GM18870 (cell line): ENCODE measurements at regions not wholly inside any gene's neighbourhood (a gene's known extent, or its start where the extent isn't known, plus 50 kb on each side); places are given as distances from the start of the nearest gene placed in this dataset.

Experiments
- ATAC-seq: cut with Tn5 transposase; IDR thresholded peaks from one replicate; pipeline ENCODE4 v1.9.1; 2021; ENCODE audit warnings: moderate library complexity; ENCODE audit not compliant: unreplicated experiment

DNA sequence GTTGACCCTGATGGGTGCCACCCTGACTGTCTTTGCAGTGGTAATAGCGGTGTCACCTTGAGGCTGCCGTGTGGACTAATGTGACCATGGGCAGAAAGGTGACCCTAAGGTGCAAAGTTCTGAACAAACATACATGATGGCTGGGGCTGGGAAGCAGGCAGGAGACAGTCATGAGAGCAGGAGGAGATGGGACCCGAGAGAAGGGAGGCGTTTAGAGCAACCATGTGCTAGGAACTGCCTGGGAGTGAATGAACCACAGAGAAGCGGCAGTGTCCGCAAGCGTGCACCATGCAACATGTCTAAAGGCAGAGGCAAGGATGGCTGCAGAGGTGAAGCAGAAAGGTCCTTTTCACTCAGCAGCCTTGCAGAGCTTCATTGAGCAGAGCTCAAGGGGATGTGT is 113.1 kb upstream of the GDF10 start:
- ATAC-seq = no peak

DNA sequence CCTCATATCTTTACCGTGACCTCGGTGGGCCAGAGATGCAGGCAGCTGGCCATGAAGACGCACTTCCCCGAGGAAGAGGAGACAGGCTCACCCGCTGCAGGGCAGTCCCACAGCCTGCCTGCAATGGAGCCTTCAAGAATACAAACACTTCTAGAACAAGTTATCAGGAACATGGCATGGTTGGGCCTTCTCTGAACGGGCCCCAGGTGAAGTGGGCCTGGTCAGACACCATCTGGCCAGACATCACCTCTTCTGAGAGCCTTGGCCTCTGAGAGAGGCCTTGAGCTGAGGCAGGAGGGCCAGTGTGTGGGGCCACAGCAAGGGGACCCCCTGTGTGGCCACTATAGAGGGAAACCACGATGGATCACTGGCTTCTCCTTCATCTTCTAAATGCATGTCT is 112.4 kb upstream of the GDF10 start:
- no peak for ATAC-seq

DNA sequence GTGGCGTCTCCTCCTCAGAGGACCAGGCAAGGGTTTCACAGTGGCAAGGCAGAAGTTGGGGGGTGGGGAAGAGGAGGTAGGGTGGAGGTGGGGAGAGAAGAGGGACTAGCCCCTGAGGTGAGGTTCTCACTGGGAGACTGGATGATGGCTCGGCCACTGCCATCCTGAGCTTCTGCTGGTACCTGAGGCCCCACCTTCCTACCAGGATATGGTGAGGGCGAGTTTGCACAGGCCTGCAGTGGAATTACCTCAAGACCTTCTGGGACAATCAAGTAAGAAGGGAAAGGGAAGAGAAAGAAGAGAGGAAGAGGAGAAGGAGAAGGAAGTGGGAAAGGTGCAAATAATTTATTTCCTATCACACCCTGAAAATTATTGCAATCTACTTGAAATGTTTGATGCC is 111.8 kb upstream of the GDF10 start:
- no peak for ATAC-seq

DNA sequence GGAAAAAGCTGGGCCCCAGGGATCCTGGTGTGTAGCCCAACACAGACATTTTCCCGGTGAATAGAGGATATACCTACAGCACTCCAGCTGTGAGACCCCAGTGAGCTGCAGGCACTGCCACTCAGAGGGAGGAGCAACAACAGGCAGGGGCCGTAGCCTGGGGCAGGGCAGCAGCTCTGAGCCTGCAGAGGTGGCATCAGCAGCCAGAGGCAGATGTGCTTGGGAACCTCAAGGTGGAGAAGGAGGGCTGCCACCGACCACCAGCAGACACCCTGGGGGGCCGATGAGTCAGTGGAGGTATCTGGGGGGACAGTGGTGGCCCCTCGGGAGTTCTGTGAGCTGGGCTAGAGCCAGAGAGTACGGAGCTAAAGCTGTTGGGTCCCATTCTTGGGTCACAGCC is 110.2 kb upstream of the GDF10 start:
- ATAC-seq = no peak

DNA sequence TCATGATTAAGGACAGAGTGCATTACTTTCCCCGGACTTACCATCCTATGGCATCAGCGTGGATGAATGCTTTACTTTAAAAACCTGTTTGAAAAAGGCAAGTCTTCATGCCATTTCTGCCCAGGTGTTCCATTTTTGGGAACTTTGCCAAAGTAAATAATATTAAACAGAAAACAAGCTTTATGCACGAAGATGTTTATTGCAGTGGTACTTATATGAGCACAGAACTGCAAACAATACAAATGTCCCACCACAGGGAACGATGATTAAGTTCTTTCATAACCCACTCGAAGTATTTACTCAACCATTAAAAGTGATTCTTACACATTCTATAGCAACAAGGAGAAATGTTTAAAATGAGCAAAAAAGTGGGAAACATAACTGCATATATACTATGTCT is 109.7 kb upstream of the GDF10 start:
- no peak for ATAC-seq

DNA sequence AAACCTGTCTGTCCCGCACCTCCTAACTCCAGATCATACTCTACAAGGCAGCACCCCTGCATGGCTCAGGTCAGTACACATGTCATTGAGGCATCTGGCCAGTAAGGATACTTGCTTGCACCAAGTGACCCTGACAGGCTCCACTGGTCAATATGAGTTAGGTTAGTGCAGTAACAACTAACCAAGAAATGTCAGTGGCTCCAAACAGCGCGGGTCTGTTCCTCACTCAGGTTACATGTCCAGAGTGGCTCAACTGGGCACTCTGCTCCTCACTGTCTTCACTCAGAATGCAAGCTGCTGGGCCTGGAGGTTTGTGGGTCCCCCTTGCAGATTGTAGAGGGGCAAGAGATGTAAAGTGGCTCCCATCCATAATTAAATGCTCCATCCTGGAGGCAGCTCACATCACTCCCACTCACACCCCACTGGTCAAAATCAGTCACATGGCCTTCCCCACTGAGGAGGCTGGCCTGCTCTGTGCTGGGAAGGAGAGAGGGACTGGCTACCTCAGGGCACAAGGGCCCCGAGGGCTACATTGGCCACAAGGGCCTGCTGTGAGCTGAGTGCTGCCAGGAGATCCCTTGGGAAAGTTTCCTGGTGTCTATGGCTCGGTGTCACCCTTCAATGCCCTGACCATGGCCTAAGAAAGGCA is 109.1 kb upstream of the GDF10 start:
- no peak for ATAC-seq

DNA sequence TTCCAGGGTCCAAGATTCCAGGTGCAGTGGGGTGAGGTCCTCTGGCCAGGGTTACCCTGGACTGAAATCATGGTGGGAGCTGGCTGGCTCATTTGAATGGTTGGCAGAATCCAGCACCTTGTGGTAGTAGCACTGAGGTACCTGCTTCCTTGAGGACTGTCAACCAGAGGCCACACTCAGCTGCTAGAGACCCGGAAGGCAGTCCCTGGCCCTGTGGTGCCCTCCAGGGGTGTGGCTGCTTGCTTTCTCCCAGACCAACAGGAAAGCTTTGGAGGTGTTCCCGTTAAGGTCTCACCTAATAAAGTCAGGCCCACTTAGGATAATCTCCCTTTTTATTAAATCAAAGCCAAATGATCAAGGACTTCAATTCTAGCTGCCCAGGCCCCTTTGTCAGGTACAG is 107.7 kb upstream of the GDF10 start:
- no peak for ATAC-seq

DNA sequence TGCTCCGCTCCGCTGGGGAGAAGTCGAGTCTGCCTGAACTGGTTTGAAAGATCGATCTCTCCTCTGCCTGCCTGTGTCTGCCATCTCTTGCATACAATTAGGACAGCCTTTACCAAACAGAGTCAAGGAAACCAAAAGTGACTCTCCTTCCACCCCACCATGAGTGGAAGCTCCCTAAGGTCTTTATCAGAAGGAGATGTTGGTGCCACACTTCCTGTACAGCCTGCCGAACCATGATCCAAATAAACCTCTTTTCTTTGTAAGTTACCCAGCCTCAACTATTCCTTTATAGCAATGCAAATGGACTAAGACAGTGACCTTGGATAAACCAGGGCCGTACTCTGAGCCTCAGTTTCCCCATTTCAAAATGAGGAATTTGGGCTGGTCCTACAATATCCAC is 106.3 kb upstream of the GDF10 start:
- no peak for ATAC-seq

DNA sequence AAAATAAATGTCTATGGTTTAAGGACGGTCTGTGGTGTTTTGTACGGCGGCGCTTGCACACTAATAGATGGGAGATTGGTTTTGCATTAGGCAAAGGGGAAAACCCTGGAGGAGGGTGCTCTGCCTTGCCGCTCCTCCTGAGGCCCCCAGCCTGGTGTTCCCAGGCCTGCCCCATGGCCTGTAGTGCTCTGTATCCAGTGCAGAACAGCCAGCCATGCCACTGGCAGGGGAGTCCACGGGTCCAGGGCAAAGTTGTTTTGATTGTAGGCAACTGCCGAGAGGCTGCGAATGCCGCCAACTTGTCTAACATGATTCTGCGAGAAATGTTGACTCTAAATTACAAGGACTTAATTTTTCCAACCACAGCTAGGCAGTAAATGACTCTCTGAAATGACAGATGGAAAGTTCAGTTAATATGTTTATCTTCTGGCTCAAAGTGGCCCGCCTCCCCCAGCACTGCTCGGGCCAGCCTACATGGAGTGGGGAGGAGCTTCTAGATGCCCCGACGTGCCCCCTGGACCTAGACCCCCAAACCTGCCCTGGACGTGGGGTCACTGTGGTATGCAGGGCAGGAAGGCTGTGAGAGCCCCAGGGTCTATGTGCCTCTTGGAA is 104.6 kb upstream of the GDF10 start:
- no peak for ATAC-seq

DNA sequence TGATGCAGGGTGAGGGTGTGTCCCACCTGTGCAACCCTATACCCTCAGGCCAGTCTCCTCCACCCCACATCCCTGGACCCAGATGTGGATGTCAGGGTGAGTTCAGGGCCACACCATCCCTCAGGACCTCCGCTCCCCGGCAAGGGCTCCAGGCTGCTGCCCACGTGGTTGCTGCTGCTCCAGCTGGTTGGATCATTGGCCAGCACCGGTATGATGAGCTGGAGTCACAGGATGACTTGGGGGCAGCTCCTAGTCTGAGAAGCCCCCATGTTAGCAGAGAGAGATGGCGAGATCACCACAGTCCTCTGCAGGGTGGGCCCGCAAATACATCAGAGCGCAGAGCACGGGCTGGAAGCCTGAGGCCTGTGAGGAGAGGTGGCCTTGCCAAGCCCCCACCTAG is 103.3 kb upstream of the GDF10 start:
- ATAC-seq = no peak

DNA sequence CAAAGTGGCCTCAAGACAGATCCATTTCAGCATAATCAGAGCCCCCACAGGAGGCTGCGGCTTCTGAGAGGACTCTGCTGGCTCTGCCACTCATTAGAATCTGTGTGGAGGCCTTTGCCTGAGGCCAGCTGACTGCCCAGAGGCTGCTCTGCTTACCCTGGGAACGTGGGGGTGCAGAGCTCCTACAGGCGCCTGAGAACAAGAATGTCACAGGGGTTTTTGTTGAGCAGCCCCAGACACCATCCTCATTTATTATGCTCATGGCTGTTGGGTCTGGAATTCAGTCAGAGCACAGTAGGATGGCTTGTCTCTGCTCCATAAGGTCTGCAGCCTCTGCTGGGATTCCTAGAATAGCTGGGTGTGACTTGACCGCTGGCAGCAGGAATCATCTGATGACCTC is 101.8 kb upstream of the GDF10 start:
- no peak for ATAC-seq

DNA sequence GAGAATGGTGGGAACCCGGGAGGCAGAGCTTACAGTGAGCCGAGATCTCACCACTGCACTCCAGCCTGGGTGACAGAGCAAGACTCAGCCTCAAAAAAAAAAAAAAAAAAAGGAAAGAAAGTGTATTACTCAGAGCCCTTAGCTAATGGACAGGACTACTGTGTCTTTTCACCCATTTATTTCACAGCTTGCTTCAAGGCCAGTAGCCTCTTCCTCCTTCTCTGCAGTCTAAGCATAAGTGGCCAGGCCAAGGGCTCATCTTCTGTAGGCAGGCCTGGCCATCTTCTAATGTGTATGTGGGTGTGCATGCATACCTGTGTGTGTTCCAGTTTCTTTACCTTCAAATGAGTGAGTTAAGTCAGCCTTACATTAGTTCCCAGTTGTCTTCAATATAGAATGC is 94.8 kb upstream of the GDF10 start:
- ATAC-seq = no peak

DNA sequence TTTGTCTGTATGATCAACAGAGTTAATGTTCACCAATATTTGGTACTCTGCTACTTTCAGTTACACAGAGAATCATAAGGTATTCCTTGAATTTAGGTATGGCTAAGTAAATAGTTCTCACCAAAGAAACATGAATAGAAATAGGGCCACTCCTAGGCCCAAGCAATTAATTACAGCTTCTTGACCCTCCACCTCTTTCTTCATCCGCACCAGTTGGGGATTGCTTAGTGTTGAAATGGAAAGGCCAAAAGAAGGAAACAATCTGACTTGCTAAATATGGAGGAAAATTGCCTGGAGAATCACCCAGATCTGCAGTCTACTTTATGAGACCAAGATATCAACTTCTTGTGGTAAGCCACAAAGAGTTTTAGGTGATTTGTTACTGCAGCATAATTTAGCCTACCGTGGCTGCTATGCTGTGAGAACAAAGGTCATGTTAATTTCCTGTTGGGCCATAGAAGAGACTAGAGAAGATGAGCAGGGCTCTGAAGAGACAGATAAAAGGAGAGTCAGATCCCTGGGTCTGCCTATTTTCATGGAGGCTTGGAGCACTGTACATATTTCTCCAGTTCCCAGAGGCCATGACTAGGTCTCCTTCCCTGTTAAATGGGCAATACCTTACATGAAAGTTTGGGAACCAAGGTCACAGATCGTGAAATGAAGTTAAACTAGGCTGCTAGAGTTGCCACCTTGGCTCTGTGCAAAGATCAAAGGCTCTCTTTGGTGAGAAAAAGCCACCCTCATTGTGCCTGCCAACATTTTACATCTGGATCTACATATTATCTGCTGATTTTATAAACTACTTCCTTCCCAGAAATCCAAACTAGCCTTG is 93.3 kb upstream of the GDF10 start:
- ATAC-seq = peak; percentile 58

DNA sequence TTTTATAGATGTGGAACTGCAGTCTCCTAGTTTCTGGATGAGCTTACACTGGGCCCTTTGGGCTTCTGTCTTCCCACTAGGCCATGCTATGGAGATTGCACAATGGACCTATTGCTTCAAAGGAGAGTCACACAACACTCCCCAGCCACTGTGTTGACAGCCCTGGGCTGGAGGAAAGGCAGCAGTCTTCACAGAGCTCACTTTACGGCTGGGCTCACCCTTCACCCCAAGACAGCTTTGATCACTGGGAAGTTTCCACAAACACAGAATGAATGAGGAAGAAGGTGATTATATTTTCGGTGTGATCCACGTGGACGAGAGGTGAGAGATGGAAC is 92.7 kb upstream of the GDF10 start:
- ATAC-seq = no peak

DNA sequence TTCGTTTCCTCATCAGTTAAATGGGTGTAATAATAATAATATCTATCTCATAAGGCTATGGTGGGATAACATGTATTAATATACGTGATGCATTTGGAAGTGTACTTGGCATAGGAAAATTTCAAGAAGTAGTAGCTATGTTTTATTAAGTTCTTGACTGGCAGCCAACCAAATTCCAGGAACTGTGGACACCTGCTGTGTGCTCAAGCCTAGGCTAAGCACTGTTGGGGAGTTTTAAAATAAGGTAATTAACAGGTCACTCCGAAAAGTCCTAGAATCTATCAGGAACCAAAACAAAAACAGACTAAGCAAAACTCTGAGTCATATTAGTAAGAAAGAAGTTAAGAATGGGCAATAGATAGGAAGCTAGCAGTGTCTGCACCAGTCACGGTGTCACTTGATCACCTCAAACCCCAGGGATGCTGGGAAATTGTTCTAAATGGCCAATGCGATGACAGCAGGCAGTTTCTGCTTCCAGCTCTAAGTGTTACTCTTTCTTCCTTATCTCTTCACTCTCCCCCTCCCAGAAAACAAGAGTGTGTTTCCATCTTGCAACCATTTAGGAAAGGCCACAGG is 92.0 kb upstream of the GDF10 start:
- no peak for ATAC-seq

DNA sequence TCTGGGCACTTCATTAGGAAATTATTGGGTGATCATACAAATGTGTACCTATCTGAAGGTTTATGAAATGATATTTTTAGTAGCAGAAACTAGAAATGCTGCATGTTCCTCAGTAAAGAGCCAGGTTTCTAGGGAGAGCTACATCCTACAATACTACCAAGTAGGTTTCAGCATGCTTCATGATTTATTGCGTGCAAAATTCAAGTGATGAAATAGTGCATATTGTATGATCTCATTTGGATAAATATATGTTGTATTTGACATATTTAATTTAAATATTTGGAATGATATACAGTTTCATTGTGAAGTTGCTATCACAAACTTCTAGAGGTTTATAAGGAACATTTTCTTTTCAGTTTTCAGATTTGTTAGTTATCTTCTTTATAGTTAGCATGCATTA is 90.5 kb upstream of the GDF10 start:
- ATAC-seq = no peak

DNA sequence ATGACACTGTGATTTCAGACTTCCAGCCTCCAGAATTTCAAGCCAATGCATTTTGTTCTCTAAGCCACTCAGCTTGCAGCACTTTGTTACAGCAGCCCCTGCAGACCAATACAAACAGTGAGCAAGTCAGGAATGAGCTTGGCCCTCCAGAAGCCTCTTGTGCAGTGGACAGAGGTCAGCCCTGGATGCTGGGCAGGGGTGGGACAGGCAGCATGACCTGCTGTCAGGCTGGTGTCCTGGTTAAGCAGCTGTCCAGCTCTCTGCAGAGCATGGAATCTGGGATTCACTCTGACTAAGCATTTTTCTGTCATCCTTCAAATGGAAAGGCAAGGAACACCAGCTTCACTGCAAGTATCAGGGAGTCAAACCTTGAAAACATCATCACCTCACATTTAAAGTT is 85.5 kb upstream of the GDF10 start:
- no peak for ATAC-seq

DNA sequence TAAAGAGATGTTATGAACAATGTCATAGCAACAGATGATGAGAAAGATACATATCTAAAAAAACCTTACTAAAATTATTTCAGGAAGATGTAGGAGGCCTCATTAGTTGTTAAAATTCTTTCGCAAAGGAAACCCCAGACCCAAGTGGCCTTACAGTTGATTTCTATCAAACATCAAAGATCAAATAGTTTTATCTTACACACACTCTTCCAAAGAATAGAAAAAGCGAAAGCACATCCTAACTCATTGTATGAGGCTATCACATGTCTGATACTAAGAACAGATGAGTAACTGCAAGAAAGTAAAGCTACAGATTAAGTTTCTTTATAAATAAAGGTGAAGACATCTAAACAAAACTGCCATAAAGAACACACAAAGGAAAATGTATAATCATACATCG is 82.9 kb upstream of the GDF10 start:
- no peak for ATAC-seq

DNA sequence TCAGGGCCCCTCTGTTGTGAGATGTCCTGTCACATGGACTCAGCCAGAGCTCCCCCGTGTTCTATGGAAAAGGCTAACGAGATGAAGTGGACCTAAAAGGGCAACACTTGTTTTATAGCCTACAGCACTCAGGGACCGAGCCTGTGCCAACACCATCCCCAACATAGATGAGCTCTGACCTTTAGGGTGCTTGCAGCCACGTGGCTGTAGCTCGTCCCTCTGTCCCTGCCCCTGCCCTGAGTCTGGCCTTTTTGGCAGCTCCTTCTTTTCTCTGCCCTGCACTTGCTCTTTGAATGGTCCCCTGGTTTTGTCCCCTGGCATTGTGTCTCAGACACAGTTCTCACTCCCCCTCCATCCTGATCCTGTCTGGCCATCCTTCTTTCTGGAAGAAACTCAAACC is 81.2 kb upstream of the GDF10 start:
- ATAC-seq = no peak

DNA sequence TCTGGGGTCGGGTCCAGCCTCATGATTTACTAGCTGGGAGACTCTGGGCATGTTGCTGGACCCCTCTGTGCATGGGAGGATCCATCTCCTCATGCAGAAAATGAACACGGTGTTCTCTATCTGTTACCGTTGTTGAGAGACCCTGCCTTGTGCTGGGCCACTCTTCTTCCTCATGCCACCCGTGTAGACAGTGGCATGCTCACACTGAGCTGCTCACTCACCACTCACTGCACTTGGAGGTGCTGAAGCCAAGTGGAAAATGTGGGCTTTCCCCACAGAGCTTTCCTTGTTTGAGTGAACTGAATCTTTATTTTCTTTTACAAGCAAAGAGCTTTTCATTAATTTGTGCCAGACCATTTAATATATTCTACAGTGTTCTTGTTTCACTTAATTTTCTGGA is 77.5 kb upstream of the GDF10 start:
- ATAC-seq = no peak

DNA sequence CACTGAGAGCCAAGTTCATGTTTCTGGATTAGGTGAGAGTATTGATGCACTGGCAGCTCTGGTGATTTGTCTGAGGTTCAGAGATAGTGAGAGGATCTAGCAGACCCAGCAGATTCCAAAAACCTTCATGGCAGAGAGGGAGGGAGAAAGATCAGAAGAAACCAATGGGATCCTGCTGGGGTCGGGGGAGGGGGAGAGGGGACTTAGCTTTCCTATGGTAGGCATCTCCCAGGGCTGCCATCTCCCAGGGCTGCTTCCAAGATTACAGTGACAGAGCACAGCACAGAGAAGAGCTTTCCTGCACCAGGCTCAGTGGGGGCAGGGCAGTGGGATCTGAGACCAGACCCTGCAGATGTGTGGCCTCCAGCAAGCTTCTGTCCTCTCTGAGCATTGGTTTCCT is 76.8 kb upstream of the GDF10 start:
- no peak for ATAC-seq

DNA sequence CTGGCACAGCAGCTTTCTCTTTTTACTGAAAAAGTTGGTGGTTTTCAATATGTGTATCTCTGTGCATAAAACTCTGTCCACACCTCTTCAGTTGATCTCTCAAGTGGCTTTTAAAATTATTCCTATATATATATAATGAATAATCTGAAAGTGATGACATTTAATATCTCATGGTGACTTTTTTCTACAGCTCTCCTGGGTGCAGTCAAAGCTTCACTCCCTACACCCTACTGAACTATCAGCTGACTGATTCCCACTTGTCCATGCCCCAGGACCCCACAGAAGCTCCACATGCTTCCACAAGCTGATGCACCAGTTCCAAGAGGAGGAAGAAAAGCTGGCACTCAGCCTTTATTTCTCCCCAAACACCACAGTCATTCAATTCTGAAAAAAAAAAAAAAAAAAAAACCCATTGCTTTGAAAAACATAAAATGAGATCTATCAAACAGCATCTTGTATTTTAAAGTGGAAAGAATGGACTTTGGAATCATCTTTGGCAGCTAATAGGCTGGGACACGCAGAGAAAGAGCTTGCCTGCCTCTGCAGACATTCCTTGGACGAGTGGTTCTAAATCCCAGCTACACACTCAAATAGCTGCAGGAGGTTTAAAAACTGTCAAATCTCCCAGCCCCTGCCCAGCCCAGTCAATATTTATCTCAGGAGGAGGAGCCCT is 75.3 kb upstream of the GDF10 start:
- no peak for ATAC-seq
